Kidney epithelial cell (primary cell): ENCODE measurements at regions not wholly inside any gene's neighbourhood (a gene's known extent, or its start where the extent isn't known, plus 50 kb on each side); places are given as distances from the start of the nearest gene placed in this dataset.

Source experiments
- DNase-seq: peaks from one replicate; pipeline ENCODE4 v3.0.0-alpha.2; 2010; ENCODE audit warnings: low read depth
- H3K27me3 ChIP-seq: 2 replicates; pipeline ENCODE4 v1.6.0; 2011; ENCODE audit warnings: low read length; ENCODE audit not compliant: control insufficient read depth, insufficient read depth
- H3K36me3 ChIP-seq: 2 replicates; pipeline ENCODE4 v1.5.1; 2011; ENCODE audit warnings: low read length; ENCODE audit not compliant: control insufficient read depth, insufficient read depth
- H3K4me3 ChIP-seq: 2 replicates; pipeline ENCODE4 v1.5.1; 2011; ENCODE audit warnings: low read depth, mild to moderate bottlenecking, control low read depth, low read length
- CTCF ChIP-seq: IDR thresholded peaks from 2 replicates; pipeline ENCODE4 v1.5.1; 2011; ENCODE audit warnings: mild to moderate bottlenecking, moderate library complexity, low read length, control low read depth, inconsistent platforms; ENCODE audit not compliant: insufficient read depth, poor library complexity, severe bottlenecking

- TF ChIP-seq CTCF, result no peak
- Histone ChIP-seq H3K27me3 (no peaks in the 10 kb centered on the region), H3K4me3 (no peak overlapping the region), H3K36me3 (no peaks in the 10 kb centered on the region)
- DNase-seq, result no peak
These were observed 97.0 kb upstream of the CCSER1 start for GRCh38 chr4:90030202-90030601.

GRCh38 chr4:90030953-90031352 lies 96.2 kb upstream of the CCSER1 start:
- peak; percentile 42 for TF ChIP-seq CTCF
- no peaks in the 10 kb centered on the region for H3K27me3 ChIP-seq
- DNase-seq, result no peak
- H3K36me3 ChIP-seq, result no peaks in the 10 kb centered on the region
- H3K4me3 ChIP-seq, result no peak overlapping the region

- Histone ChIP-seq H3K36me3 (no peaks in the 10 kb centered on the region), H3K4me3 (no peak overlapping the region), H3K27me3 (no peaks in the 10 kb centered on the region)
- no peak for DNase-seq
- TF ChIP-seq CTCF, result no peak
These were observed 88.1 kb upstream of the CCSER1 start for GRCh38 chr4:90039122-90039521.

- no peak for DNase-seq
- Histone ChIP-seq H3K4me3 (no peak overlapping the region), H3K36me3 (no peaks in the 10 kb centered on the region), H3K27me3 (no peaks in the 10 kb centered on the region)
- no peak for TF ChIP-seq CTCF
These were observed 75.2 kb upstream of the CCSER1 start for GRCh38 chr4:90051999-90052398.

GRCh38 chr4:90057091-90057490 lies 70.1 kb upstream of the CCSER1 start:
- DNase-seq, result no peak
- H3K36me3 ChIP-seq, result no peaks in the 10 kb centered on the region
- no peak overlapping the region for H3K4me3 ChIP-seq
- TF ChIP-seq CTCF, result no peak
- H3K27me3 ChIP-seq, result no peaks in the 10 kb centered on the region

- TF ChIP-seq CTCF, result no peak
- Histone ChIP-seq H3K4me3 (no peak overlapping the region), H3K36me3 (no peaks in the 10 kb centered on the region), H3K27me3 (no peaks in the 10 kb centered on the region)
- no peak for DNase-seq
These were observed 67.2 kb upstream of the CCSER1 start for GRCh38 chr4:90060039-90060438.
